ENCODE measurements at regions not wholly inside any gene's neighbourhood (a gene's known extent, or its start where the extent isn't known, plus 50 kb on each side); places are given as distances from the start of the nearest gene placed in this dataset.

DNA sequence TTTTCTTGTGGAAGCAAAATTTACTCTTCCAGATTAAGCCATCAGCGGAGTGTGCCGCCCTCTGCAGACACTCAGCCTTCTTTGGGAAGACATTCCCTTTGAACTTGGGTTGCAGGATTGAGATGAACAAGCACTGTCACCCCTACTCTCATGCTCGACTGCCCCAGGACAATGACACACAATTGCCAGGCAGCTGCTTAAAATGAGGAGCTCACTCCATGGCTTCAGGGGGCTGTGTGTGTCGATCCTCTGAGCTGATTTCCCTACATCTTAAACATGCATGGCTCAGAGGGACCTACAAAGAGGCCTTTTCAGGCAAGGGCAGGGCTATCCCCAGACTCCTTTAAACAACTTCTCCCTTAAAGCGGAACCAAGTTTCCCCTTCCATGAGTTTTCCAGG is 107.5 kb upstream of the MBNL2 start:
- peaks cover 34% of the 10 kb centered on the region for H3K27me3 ChIP-seq (ENCODE audit: low read depth, low read length)
- peaks cover 6% of the 10 kb centered on the region for H3K4me1 ChIP-seq (ENCODE audit: low read length)
- no peak overlapping the region for H3K9ac ChIP-seq (ENCODE audit: low read length)
- H3K36me3 ChIP-seq (replicated peaks; ENCODE audit: low read depth, low read length): no peaks in the 10 kb centered on the region
- no peak overlapping the region for H3K4me2 ChIP-seq (ENCODE audit: low read length)
- no peaks in the 10 kb centered on the region for H4K20me1 ChIP-seq (ENCODE audit: insufficient read depth, low read length)
- H3K9me3 ChIP-seq (ENCODE audit: insufficient read depth, low read length): no peaks in the 10 kb centered on the region
- no peaks in the 10 kb centered on the region for H3K79me2 ChIP-seq (ENCODE audit: low read length)
- no peak overlapping the region for H3K27ac ChIP-seq (ENCODE audit: low read length)
- TF ChIP-seq, protein P1, sequence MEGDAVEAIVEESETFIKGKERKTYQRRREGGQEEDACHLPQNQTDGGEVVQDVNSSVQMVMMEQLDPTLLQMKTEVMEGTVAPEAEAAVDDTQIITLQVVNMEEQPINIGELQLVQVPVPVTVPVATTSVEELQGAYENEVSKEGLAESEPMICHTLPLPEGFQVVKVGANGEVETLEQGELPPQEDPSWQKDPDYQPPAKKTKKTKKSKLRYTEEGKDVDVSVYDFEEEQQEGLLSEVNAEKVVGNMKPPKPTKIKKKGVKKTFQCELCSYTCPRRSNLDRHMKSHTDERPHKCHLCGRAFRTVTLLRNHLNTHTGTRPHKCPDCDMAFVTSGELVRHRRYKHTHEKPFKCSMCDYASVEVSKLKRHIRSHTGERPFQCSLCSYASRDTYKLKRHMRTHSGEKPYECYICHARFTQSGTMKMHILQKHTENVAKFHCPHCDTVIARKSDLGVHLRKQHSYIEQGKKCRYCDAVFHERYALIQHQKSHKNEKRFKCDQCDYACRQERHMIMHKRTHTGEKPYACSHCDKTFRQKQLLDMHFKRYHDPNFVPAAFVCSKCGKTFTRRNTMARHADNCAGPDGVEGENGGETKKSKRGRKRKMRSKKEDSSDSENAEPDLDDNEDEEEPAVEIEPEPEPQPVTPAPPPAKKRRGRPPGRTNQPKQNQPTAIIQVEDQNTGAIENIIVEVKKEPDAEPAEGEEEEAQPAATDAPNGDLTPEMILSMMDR (IDR thresholded peaks at IDR 0.05; ENCODE audit: low read depth, low read length): no peak
- no peak for TF ChIP-seq EZH2phosphoT487 (IDR thresholded peaks at IDR 0.05; ENCODE audit: low read depth)
- no peak overlapping the region for H2AFZ ChIP-seq (ENCODE audit: low read depth, low read length)
- H3K4me3 ChIP-seq (ENCODE audit: low read length): no peak overlapping the region

DNA sequence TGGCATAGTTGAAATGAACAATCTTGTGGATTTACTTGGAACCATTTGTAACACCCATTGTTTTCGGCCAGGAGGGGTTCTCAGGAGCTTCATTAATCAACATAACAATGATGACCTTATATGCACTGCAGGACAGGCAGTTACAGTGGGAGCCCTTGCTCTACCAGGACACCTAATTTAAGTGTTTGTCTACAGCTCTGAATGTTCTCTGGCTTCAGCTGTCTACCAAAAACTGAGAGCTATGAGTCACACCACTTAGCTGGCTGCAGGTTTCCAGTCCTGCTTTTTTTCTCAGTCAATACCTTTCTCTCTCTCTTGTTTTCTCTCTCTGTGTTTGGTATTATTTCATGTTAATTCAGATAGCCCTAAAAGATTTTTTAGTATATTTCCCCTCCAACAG is 105.4 kb upstream of the MBNL2 start:
- H3K79me2 ChIP-seq (ENCODE audit: low read length): no peaks in the 10 kb centered on the region
- no peak overlapping the region for H3K9ac ChIP-seq (ENCODE audit: low read length)
- no peaks in the 10 kb centered on the region for H3K4me1 ChIP-seq (ENCODE audit: low read length)
- H3K4me3 ChIP-seq (ENCODE audit: low read length): no peak overlapping the region
- H3K27ac ChIP-seq (ENCODE audit: low read length): no peak overlapping the region
- H3K36me3 ChIP-seq (replicated peaks; ENCODE audit: low read depth, low read length): no peaks in the 10 kb centered on the region
- TF ChIP-seq, protein P1 (IDR thresholded peaks at IDR 0.05; ENCODE audit: low read depth, low read length): no peak
- TF ChIP-seq EZH2phosphoT487 (IDR thresholded peaks at IDR 0.05; ENCODE audit: low read depth): no peak
- no peaks in the 10 kb centered on the region for H4K20me1 ChIP-seq (ENCODE audit: insufficient read depth, low read length)
- no peaks in the 10 kb centered on the region for H3K9me3 ChIP-seq (ENCODE audit: insufficient read depth, low read length)
- peaks cover 49% of the 10 kb centered on the region for H3K27me3 ChIP-seq (ENCODE audit: low read depth, low read length)
- no peak overlapping the region for H2AFZ ChIP-seq (ENCODE audit: low read depth, low read length)
- H3K4me2 ChIP-seq (ENCODE audit: low read length): no peak overlapping the region

DNA sequence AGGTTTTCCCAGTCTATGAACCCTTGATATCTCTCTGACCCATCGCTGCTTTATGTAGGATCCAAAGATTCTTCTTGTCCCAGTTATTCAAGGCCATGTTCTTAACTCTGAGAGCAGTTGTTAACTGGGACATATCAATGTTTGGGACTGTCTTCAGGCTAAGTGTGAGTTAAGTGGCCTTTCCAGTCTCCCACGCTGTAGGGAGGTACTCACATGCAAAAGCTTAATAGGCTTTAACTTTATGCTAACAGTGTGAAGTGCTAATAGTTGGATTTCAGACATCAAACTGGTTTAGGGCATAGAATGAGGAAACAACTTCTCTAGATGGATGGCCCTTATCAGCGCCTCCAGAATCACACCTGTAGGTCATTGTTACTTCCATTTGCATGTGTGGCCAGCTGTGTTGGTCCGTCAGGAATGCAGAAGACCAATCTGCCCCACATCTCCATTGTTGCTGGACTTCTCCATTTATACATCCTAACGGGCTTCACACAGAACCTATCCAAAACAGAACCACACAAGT is 104.7 kb upstream of the MBNL2 start:
- no peaks in the 10 kb centered on the region for H3K36me3 ChIP-seq (replicated peaks; ENCODE audit: low read depth, low read length)
- no peak overlapping the region for H3K4me2 ChIP-seq (ENCODE audit: low read length)
- H2AFZ ChIP-seq (ENCODE audit: low read depth, low read length): no peak overlapping the region
- H3K27ac ChIP-seq (ENCODE audit: low read length): no peak overlapping the region
- no peaks in the 10 kb centered on the region for H3K9me3 ChIP-seq (ENCODE audit: insufficient read depth, low read length)
- no peaks in the 10 kb centered on the region for H4K20me1 ChIP-seq (ENCODE audit: insufficient read depth, low read length)
- no peak for TF ChIP-seq EZH2phosphoT487 (IDR thresholded peaks at IDR 0.05; ENCODE audit: low read depth)
- TF ChIP-seq, protein P1 (IDR thresholded peaks at IDR 0.05; ENCODE audit: low read depth, low read length): no peak
- no peak overlapping the region for H3K9ac ChIP-seq (ENCODE audit: low read length)
- H3K27me3 ChIP-seq (ENCODE audit: low read depth, low read length): peaks cover 51% of the 10 kb centered on the region
- H3K4me3 ChIP-seq (ENCODE audit: low read length): no peak overlapping the region
- no peaks in the 10 kb centered on the region for H3K4me1 ChIP-seq (ENCODE audit: low read length)
- no peaks in the 10 kb centered on the region for H3K79me2 ChIP-seq (ENCODE audit: low read length)

DNA sequence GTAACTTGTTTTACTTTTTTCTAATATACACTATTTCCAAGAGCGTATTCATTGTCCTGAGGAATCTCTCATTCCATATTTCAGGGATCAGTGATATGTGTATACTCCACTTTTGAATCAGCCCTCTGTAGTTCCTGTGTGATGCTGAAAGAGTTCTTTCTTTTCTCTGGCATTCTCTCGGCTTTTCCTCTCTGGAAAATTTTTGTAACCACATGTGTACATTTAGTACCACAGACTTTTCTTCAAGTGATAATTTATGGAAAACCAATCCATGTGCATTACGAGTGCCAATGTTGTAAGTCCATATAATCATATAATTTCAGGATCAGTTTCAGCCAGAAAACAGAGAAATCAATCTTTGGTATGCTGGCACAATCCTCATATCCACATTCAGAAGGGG is 102.2 kb upstream of the MBNL2 start:
- H3K36me3 ChIP-seq (replicated peaks; ENCODE audit: low read depth, low read length): no peaks in the 10 kb centered on the region
- no peak overlapping the region for H3K27ac ChIP-seq (ENCODE audit: low read length)
- H2AFZ ChIP-seq (ENCODE audit: low read depth, low read length): no peak overlapping the region
- H3K9me3 ChIP-seq (ENCODE audit: insufficient read depth, low read length): no peaks in the 10 kb centered on the region
- H3K27me3 ChIP-seq (ENCODE audit: low read depth, low read length): peaks cover 34% of the 10 kb centered on the region
- no peak overlapping the region for H3K9ac ChIP-seq (ENCODE audit: low read length)
- TF ChIP-seq EZH2phosphoT487 (IDR thresholded peaks at IDR 0.05; ENCODE audit: low read depth): no peak
- TF ChIP-seq, protein P1 (IDR thresholded peaks at IDR 0.05; ENCODE audit: low read depth, low read length): no peak
- no peak overlapping the region for H3K4me3 ChIP-seq (ENCODE audit: low read length)
- H3K4me1 ChIP-seq (ENCODE audit: low read length): peaks cover 6% of the 10 kb centered on the region
- H4K20me1 ChIP-seq (ENCODE audit: insufficient read depth, low read length): no peaks in the 10 kb centered on the region
- H3K79me2 ChIP-seq (ENCODE audit: low read length): no peaks in the 10 kb centered on the region
- no peak overlapping the region for H3K4me2 ChIP-seq (ENCODE audit: low read length)
